GM23248 (cell line): ENCODE measurements at regions not wholly inside any gene's neighbourhood (a gene's known extent, or its start where the extent isn't known, plus 50 kb on each side); places are given as distances from the start of the nearest gene placed in this dataset.

Source experiments
- EZH2 ChIP-seq: fragments of 200-600 bp; sonication (generic); IDR thresholded peaks from 2 replicates; pipeline ENCODE4 v1.6.1; 2018; ENCODE audit warnings: antibody characterized with exemption, mild to moderate bottlenecking; ENCODE audit not compliant: insufficient read depth, poor library complexity, severe bottlenecking
- EZH2phosphoT487 ChIP-seq: fragments of 200-600 bp; sonication (generic); IDR thresholded peaks from 2 replicates; pipeline ENCODE4 v1.6.1; 2018; ENCODE audit warnings: antibody characterized with exemption, moderate library complexity, mild to moderate bottlenecking, low read depth; ENCODE audit not compliant: insufficient read depth

- TF ChIP-seq EZH2 (no peak), EZH2phosphoT487 (no peak)
These were observed 59.0 kb upstream of the SMAD3 start for GRCh38 chr15:67006083-67007065.
